Ishikawa (cell line): ENCODE measurements at regions not wholly inside any gene's neighbourhood (a gene's known extent, or its start where the extent isn't known, plus 50 kb on each side); places are given as distances from the start of the nearest gene placed in this dataset.
A peak's percentile ranks its signal among the peaks of the same experiment; 100 is the strongest.

Experiments
- CEBPB ChIP-seq: IDR thresholded peaks from 2 replicates; pipeline ENCODE4 v1.6.1; 2012
- CREB1 ChIP-seq: IDR thresholded peaks from 2 replicates; pipeline ENCODE4 v1.6.1; 2012; ENCODE audit warnings: low read depth
- EGR1 ChIP-seq: IDR thresholded peaks from 2 replicates; pipeline ENCODE4 v1.6.1; 2012
- EP300 ChIP-seq: IDR thresholded peaks from 2 replicates; pipeline ENCODE4 v1.6.1; 2012; ENCODE audit warnings: borderline replicate concordance
- FOXM1 ChIP-seq: IDR thresholded peaks from 2 replicates; pipeline ENCODE4 v1.6.1; 2012; ENCODE audit warnings: low read depth, borderline replicate concordance
- NFIC ChIP-seq: IDR thresholded peaks from 2 replicates; pipeline ENCODE4 v1.6.1; 2012
- RAD21 ChIP-seq: IDR thresholded peaks from 2 replicates; pipeline ENCODE4 v1.6.1; 2012; ENCODE audit warnings: low read depth
- TAF1 ChIP-seq: IDR thresholded peaks from 2 replicates; pipeline ENCODE4 v1.6.1; 2012; ENCODE audit warnings: low read depth, mild to moderate bottlenecking
- TCF12 ChIP-seq: IDR thresholded peaks from 2 replicates; pipeline ENCODE4 v1.6.1; 2012; ENCODE audit warnings: low read depth
- TEAD4 ChIP-seq: IDR thresholded peaks from 2 replicates; pipeline ENCODE4 v1.6.1; 2012
- YY1 ChIP-seq: IDR thresholded peaks from 2 replicates; pipeline ENCODE4 v1.6.1; 2012; ENCODE audit warnings: low read depth
- ZBTB7A ChIP-seq: IDR thresholded peaks from 2 replicates; pipeline ENCODE4 v1.6.1; 2012; ENCODE audit warnings: low read depth
- TF ChIP-seq, protein P1 (sequence below): IDR thresholded peaks from 2 replicates; pipeline ENCODE4 v1.6.1; 2012
- TF ChIP-seq, protein P2 (sequence below): IDR thresholded peaks from 2 replicates; pipeline ENCODE4 v1.6.1; 2012; ENCODE audit warnings: low read depth, mild to moderate bottlenecking
- TF ChIP-seq, protein P3 (sequence below): IDR thresholded peaks from 2 replicates; pipeline ENCODE4 v1.6.1; 2012

DNA sequence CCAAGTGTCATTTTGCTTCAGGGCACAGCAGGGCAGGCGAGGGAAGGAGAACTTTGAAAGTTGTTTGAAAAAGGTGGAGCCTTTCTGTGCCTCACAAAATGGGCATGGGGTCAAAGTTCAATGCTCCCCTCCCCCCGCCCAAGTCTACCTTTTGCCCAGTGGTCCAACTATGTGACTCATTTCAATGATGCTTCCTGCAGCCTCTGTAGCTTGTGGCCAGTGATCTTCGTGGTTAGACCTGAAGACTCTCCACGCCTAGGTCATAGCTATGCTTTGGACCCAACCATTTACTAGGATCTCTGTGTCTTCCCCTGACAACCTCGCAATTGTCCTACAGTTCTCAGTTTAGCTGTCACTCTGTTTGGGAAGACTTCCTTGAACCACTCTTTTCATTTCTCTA, 280.3 kb upstream of the GJB5 start:
- TF ChIP-seq TCF12 (no peak), FOXM1 (no peak), NFIC (no peak), EGR1 (no peak), EP300 (no peak), CEBPB (no peak), RAD21 (no peak), CREB1 (no peak), TAF1 (no peak), TEAD4 (no peak), YY1 (no peak), ZBTB7A (no peak)
- TF ChIP-seq, protein P1, sequence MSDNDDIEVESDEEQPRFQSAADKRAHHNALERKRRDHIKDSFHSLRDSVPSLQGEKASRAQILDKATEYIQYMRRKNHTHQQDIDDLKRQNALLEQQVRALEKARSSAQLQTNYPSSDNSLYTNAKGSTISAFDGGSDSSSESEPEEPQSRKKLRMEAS = no peak
- TF ChIP-seq, protein P2, sequence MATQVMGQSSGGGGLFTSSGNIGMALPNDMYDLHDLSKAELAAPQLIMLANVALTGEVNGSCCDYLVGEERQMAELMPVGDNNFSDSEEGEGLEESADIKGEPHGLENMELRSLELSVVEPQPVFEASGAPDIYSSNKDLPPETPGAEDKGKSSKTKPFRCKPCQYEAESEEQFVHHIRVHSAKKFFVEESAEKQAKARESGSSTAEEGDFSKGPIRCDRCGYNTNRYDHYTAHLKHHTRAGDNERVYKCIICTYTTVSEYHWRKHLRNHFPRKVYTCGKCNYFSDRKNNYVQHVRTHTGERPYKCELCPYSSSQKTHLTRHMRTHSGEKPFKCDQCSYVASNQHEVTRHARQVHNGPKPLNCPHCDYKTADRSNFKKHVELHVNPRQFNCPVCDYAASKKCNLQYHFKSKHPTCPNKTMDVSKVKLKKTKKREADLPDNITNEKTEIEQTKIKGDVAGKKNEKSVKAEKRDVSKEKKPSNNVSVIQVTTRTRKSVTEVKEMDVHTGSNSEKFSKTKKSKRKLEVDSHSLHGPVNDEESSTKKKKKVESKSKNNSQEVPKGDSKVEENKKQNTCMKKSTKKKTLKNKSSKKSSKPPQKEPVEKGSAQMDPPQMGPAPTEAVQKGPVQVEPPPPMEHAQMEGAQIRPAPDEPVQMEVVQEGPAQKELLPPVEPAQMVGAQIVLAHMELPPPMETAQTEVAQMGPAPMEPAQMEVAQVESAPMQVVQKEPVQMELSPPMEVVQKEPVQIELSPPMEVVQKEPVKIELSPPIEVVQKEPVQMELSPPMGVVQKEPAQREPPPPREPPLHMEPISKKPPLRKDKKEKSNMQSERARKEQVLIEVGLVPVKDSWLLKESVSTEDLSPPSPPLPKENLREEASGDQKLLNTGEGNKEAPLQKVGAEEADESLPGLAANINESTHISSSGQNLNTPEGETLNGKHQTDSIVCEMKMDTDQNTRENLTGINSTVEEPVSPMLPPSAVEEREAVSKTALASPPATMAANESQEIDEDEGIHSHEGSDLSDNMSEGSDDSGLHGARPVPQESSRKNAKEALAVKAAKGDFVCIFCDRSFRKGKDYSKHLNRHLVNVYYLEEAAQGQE = no peak
- TF ChIP-seq, protein P3, sequence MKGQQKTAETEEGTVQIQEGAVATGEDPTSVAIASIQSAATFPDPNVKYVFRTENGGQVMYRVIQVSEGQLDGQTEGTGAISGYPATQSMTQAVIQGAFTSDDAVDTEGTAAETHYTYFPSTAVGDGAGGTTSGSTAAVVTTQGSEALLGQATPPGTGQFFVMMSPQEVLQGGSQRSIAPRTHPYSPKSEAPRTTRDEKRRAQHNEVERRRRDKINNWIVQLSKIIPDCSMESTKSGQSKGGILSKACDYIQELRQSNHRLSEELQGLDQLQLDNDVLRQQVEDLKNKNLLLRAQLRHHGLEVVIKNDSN = no peak

DNA sequence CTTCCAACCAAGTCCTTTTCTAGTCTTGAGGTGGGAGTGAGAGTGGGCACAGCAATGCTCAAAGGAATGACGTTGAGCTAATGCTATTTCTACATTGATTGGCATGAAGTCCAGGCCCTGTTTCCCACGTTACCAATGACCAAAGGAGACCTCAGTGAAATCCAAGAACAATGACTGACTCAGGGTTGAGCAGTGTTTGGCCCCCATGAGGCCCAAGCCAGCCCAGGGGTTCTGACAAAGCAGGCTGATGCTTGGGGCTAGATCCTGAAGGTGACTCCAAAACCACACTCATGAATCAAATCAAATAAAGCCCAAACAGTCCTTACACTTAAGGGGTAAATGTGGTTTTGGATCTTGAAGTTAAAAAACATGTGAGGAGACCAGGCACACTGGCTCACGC, 278.5 kb upstream of the GJB5 start:
- TF ChIP-seq RAD21 = no peak
- no peak for TF ChIP-seq EP300
- no peak for TF ChIP-seq TEAD4
- TF ChIP-seq, protein P2 = no peak
- no peak for TF ChIP-seq YY1
- no peak for TF ChIP-seq CEBPB
- TF ChIP-seq CREB1 = no peak
- no peak for TF ChIP-seq ZBTB7A
- TF ChIP-seq, protein P1 = no peak
- no peak for TF ChIP-seq TCF12
- TF ChIP-seq, protein P3 = no peak
- no peak for TF ChIP-seq TAF1

DNA sequence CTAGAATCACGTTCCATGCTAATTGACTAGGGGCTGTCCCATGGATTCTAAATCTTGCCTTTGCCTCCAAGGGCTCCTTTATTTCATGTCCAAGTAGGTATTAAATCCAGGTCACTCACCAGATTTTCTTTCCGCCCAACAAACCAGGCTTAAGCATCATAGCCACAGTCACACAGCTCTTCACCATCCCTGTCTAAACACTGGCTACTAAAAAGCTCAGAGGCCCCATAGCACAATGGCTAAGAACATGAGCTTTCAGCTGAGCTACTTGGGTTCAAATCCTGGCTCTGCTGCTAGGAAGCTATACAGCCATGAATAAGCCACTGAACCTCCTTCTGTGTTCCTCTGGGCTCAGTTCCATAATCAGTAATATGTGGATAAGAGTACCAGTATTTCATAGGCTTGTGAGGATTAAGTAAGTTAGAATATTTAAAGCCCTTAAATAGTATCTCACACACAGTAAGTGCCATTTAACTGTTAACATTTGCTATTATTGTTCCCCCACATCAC, 277.2 kb upstream of the GJB5 start:
- TF ChIP-seq, protein P2 = no peak
- TF ChIP-seq, protein P3 = no peak
- no peak for TF ChIP-seq TAF1
- no peak for TF ChIP-seq EP300
- TF ChIP-seq CEBPB = no peak
- TF ChIP-seq NFIC = no peak

DNA sequence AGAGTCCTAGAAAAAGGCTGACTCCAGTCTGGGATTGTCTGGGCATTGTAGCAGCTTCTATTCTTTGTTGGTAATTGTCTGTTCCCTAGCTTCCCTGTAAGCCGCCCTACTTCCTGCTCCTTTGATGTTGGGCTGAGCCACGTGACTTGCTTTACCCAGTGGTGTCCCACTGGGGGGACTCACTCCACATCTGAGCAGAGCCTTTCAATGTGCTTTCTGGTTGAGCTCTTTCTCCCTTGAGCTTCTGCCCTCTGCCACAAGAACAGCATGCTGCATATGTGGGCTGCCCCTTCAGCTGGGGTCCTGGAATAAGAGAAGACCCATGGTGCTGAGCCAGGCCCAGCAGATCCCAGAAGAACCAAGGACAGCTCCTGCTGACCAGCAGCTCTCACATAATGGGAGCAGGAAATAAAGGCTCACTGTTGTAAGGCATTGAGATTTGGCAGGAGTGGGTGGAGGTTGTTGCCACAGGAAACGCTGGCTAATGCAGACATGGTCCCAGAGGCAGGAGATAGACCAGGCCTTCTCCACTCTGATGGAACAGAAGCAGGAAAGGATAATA, 276.3 kb upstream of the GJB5 start:
- TF ChIP-seq, protein P3 = peak; percentile 7; the same call in 1 of the 2 replicates
- TF ChIP-seq, protein P2 = peak; percentile 69
- TF ChIP-seq TEAD4 = no peak
